Fibroblast of villous mesenchyme (primary cell): ENCODE measurements at regions not wholly inside any gene's neighbourhood (a gene's known extent, or its start where the extent isn't known, plus 50 kb on each side); places are given as distances from the start of the nearest gene placed in this dataset.
A peak's percentile ranks its signal among the peaks of the same experiment; 100 is the strongest.
"Not testable (repeated sequence)": the region's sequence is repeated elsewhere in the genome, so short reads cannot be mapped to it uniquely, and the experiment has no call there.

Experiments
- DNase-seq: peaks from one replicate; pipeline ENCODE4 v3.0.0-alpha.2; 2010; ENCODE audit warnings: low read depth
- H3K4me3 ChIP-seq: 2 replicates; pipeline ENCODE4 v1.5.1; 2011; ENCODE audit warnings: low read depth, mild to moderate bottlenecking, low read length
- CTCF ChIP-seq: IDR thresholded peaks from 2 replicates; pipeline ENCODE4 v1.5.1; 2012; ENCODE audit warnings: low read depth, mild to moderate bottlenecking, low read length; ENCODE audit not compliant: insufficient read depth

GRCh38 chr5:34436761-34437501 is 219.2 kb upstream of the RAI14 start:
- no peak overlapping the region for H3K4me3 ChIP-seq
- DNase-seq = peak; percentile 25
- TF ChIP-seq CTCF = no peak

- TF ChIP-seq CTCF = no peak
- no peak overlapping the region for H3K4me3 ChIP-seq
- DNase-seq = peak; percentile 56
Measured at GRCh38 chr5:34439601-34440000, 216.5 kb upstream of the RAI14 start.

GRCh38 chr5:34441767-34442166 is 214.4 kb upstream of the RAI14 start:
- DNase-seq, H3K4me3 ChIP-seq: not testable (repeated sequence)

- no peak overlapping the region for H3K4me3 ChIP-seq
- no peak for TF ChIP-seq CTCF
- DNase-seq = no peak
Measured at GRCh38 chr5:34447424-34447823, 208.7 kb upstream of the RAI14 start.

- no peak for DNase-seq
Measured at GRCh38 chr5:34449639-34450038, 206.5 kb upstream of the RAI14 start.

GRCh38 chr5:34450338-34450737 is 205.8 kb upstream of the RAI14 start:
- H3K4me3 ChIP-seq = no peak overlapping the region
- TF ChIP-seq CTCF = no peak
- no peak for DNase-seq

More at GRCh38 chr5:34449639-34450038, 206.5 kb upstream of the RAI14 start:
- no peak for TF ChIP-seq CTCF
- no peak overlapping the region for H3K4me3 ChIP-seq

- TF ChIP-seq CTCF = peak; percentile 58
- DNase-seq = peak; percentile 32
- H3K4me3 ChIP-seq = no peak overlapping the region
Measured at GRCh38 chr5:34452170-34452828, 203.8 kb upstream of the RAI14 start.
